ENCODE measurements at regions not wholly inside any gene's neighbourhood (a gene's known extent, or its start where the extent isn't known, plus 50 kb on each side); places are given as distances from the start of the nearest gene placed in this dataset.
"Not testable (repeated sequence)": the region's sequence is repeated elsewhere in the genome, so short reads cannot be mapped to it uniquely, and the experiment has no call there.

GRCh38 chrX:55142206-55142918 lies 53.5 kb downstream of the PAGE2 start:
- DNase-seq (ENCODE audit: low read depth) = no peak

GRCh38 chrX:55142919-55143310 lies 54.1 kb downstream of the PAGE2 start:
- no peak for DNase-seq (ENCODE audit: low read depth)

- no peak for DNase-seq (ENCODE audit: low read depth)
These were observed 54.8 kb downstream of the PAGE2 start for GRCh38 chrX:55143621-55144020.

GRCh38 chrX:55144697-55145096 lies 55.9 kb downstream of the PAGE2 start:
- DNase-seq (ENCODE audit: low read depth) = no peak

GRCh38 chrX:55149242-55149641 lies 60.4 kb downstream of the PAGE2 start:
- no peak for DNase-seq (ENCODE audit: low read depth)

GRCh38 chrX:55151199-55151598 lies 62.4 kb downstream of the PAGE2 start:
- no peak for DNase-seq (ENCODE audit: low read depth)

GRCh38 chrX:55159551-55159950 lies 60.6 kb upstream of the PAGE5 start:
- no peak for DNase-seq (ENCODE audit: low read depth)

- peak; percentile 37 for DNase-seq (ENCODE audit: low read depth)
These were observed 59.2 kb upstream of the PAGE5 start for GRCh38 chrX:55160685-55161552.

- DNase-seq (ENCODE audit: low read depth) = no peak
These were observed 58.6 kb upstream of the PAGE5 start for GRCh38 chrX:55161581-55161980.

GRCh38 chrX:55163171-55163570 lies 57.0 kb upstream of the PAGE5 start:
- DNase-seq (ENCODE audit: low read depth) = no peak

GRCh38 chrX:55165026-55165425 lies 55.1 kb upstream of the PAGE5 start:
- DNase-seq (ENCODE audit: low read depth) = not testable (repeated sequence)

- no peak for DNase-seq (ENCODE audit: low read depth)
These were observed 52.9 kb upstream of the PAGE5 start for GRCh38 chrX:55167124-55167803.

GRCh38 chrX:55167901-55168300 lies 52.2 kb upstream of the PAGE5 start:
- DNase-seq (ENCODE audit: low read depth) = no peak

- no peak for DNase-seq (ENCODE audit: low read depth)
These were observed 50.4 kb upstream of the PAGE5 start for GRCh38 chrX:55169782-55170181.
